ENCODE measurements at regions not wholly inside any gene's neighbourhood (a gene's known extent, or its start where the extent isn't known, plus 50 kb on each side); places are given as distances from the start of the nearest gene placed in this dataset.
"Not testable (repeated sequence)": the region's sequence is repeated elsewhere in the genome, so short reads cannot be mapped to it uniquely, and the experiment has no call there.

DNA sequence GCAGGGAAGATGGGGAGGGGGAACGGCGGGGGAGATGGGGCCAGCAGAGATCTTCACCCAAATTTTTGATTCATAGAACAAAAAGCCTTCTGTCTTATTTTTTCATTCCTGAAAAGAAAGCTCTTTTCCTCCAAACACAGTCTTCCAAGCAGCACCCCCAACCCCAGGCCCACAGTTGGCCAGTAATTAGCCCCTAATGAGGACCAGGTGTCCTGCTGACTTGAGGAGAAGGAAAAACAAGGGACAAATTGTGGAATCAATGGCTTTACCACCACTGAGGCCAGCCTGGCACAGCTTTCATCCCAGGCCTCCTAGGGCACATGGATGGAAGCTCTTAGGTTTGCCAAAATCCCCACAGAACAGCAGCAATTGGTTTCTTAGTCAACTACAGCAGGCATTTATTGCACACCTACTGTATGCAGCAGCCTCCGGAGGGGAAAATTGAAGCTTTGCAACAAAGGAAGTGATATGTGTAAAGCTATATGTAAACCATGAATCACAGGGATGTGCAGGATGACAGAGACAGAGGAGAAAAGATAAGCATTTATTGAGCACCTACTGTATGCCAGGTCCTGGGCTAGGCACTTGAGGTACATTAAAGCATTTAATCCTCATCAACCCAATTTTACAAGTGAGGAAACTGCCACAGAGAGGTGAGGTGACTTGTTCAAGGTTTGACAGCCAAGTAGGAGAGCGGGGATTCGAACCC is 199.5 kb downstream of the TBC1D2B start:
- no peak for DNase-seq (ENCODE audit: low read depth)

GRCh38 chr15:77876107-77876820 is 201.2 kb downstream of the TBC1D2B start:
- DNase-seq (ENCODE audit: low read depth): not testable (repeated sequence)

DNA sequence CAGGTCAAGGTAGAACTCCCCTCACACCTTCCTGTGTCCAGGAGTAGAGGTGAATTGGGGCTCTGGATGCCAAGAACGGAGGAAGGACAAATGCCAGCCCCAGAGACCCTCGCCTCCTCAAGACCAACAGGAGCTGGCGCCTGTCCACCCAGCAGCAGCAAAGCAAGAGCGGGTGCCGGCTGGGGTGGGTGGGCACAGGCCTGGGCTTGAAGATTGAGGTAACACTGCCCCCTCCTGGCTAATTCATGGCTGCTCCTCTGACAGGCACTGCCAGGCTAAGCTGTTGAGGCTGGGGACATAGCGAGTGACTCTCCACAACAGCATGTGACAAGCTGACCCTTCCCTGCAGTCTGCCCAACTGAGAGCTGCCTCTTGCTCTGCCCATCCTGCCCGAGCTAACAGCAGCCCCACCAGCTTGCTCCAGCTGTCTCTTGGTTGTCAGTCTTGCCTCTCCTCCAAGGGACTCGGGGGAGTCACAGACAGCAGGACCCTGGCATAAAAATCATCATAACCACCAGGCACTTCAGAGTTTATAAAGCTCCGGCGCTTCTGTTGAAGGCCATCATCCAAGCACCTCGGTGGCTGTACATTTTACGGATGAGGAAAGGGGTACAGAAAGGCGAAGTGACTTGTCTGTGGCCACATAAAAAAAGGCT is 202.3 kb downstream of the TBC1D2B start:
- peak; percentile 50 for DNase-seq (ENCODE audit: low read depth)

DNA sequence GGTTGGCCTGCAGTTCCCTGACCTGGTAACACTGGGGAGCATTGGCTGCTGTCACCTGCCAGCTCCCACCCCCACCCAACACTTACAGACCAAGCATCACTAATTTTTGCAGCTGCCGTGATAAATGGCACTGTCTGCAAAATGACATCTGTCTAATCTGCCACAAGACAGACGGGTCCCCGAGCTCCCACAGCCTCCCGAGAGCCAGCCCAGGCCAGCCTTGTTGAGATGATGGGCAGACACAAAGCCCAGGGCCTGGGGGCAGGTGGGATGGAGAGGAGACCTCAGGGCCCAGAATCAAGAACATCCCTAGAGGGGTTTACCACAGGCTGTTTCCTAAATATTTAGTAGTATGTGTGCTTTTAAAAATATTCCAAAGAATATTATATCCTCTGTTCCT is 203.4 kb downstream of the TBC1D2B start:
- DNase-seq (ENCODE audit: low read depth): no peak

- DNase-seq (ENCODE audit: low read depth): not testable (repeated sequence)
These were observed 204.7 kb downstream of the TBC1D2B start for GRCh38 chr15:77872521-77873425.

DNA sequence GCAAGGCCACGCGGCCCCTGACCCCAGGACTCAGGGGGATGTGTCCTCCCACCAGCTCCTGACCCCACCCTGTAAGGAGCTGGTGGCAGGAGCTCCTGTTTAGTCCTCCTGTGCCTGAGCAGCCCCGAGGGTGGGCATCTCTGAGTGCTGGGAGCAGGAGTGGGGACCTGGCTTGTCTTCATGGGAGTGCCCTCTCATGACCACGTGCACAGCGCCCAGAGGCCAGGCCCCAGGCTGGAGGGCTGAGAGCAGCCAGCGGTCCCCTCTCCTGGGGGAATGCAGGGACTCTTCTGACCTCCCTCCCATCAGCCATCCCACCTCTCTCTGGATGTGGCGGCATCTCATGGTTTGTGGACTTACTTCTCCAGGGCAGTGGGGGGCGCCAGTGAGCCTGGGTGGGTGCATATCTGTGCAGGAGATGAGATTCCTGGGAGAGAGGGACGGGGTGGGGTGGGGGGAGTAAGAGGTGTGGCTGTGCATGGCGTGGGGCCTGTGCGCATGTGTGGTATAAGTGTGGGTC is 205.6 kb downstream of the TBC1D2B start:
- no peak for DNase-seq (ENCODE audit: low read depth)

DNA sequence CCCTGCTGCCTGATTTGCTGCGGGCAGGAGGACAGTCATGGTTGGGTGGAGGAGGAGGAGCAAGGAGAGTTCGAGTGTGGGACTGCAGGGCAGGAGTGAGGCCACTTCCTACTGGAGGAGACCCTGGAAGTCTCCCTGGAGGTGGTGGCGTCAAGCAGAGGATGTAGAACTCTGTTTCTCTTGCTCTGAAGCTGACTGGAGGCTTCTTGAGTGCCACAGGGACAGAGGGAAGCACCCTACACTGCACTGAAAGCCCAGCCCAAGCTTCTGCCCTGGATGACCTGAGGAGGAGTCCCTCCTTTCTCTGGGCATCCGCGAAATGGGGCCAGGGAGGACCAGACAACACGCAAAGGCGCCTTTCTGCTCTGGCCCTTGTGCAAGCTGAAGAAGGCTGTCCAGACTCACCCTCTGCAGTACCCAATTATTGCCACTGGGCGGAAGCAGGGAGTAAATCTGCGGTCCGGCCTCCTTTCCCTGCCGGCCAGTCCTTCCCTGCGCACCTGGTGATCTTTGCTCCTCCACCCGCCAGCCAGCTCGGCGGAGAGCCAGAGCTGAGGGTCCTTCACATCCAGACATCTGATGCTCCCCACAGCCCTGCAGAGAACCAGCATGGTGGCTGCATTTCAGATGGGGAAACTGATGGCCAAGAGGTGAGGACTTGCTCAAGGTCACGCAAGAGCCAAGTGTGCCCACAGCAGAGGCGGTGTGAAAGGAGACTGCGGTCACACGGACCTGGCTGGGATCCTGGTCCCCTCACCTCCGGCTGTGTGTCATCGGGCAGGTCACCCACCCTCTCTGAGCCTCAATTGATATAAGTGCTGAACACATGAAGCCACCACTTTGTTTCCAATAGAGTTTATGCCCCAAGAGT is 207.1 kb downstream of the TBC1D2B start:
- peak; percentile 64 for DNase-seq (ENCODE audit: low read depth)

GRCh38 chr15:77869021-77869895 is 208.3 kb downstream of the TBC1D2B start:
- DNase-seq (ENCODE audit: low read depth): no peak

GRCh38 chr15:77868048-77868629 is 209.4 kb downstream of the TBC1D2B start:
- DNase-seq (ENCODE audit: low read depth): not testable (repeated sequence)

DNA sequence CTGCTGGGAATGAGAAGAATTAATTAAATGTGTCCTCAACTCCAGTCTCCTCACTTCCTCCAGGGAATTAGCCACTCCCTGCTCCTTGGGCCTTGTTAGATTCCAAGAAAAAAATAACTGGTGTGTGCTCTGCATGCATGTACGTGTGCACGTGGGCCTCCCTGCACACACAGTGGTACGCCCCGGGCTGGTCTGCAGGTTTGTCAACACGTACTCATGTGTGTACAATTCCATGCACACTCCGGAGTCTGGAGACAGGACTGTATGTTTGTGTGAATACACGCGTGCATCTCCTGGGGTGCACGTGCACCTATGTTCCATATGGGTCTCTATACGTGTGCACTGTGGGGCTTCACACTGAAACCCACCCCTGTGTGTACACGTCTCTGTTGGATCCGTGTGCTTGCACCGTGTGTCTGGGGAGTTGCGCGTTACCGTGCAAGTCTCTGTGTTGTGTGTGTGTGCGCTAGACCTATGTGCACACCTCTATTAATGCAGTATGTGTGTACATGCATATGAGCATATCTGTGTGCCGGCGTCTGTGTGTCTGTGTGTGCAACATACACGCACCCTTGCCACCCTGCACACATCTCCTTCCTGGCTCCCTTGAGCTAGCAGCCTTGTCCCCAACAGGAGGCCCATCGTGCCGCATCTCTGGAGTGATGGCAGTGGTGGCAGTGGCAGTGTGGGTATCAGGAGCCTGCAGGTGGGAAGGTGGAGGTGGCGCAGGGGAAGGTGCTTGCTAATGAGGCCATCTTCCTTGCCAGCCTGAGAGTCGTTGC is 210.1 kb downstream of the TBC1D2B start:
- no peak for DNase-seq (ENCODE audit: low read depth)

DNA sequence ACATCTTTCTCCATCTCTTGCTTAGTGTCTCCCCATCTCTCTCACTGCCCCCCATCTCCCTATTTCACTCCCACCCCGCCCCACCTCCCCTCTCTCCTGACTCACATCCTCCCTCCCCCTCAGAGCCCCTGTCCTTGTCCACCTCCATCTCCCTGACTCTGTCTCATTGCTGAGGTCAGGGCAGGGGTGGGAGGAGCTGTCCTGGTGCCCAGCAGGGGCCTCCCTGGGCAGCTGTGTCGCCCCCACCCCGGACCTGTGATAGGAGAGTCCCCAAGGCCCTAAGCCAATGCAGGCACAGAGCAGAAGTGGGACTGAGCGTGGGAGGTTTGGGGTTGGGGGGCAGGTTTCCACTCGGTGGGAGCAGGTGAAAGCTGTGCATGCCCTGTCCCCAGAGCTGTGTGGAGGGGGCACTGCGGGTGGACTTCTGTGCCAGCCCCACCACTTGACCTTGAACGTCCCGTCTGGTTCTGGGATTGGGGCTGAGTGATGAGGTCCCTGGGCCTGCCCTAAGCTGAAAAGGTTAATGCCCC is 210.8 kb downstream of the TBC1D2B start:
- DNase-seq (ENCODE audit: low read depth): no peak

- DNase-seq (ENCODE audit: low read depth): no peak
These were observed 211.3 kb downstream of the TBC1D2B start for GRCh38 chr15:77866186-77866585.

DNA sequence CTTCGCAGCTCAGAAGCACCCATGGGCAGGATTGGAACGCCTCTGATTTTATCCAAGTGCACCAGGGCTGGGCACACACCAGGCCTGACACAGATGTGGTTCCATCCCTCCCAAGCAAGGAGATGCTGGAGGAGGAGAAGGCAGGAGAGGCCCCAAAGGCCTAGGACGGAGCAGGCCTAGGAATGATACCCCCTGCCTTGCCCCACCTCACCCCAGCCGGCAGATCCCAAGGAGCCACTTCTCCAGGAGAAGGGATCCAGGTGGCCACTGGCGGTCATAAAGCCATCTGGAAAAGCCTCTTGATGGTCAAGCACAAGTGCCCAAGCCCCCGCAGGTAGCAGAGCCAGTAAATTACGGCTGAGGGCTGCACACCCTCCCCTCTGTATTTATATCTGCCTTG is 211.8 kb downstream of the TBC1D2B start:
- no peak for DNase-seq (ENCODE audit: low read depth)

DNA sequence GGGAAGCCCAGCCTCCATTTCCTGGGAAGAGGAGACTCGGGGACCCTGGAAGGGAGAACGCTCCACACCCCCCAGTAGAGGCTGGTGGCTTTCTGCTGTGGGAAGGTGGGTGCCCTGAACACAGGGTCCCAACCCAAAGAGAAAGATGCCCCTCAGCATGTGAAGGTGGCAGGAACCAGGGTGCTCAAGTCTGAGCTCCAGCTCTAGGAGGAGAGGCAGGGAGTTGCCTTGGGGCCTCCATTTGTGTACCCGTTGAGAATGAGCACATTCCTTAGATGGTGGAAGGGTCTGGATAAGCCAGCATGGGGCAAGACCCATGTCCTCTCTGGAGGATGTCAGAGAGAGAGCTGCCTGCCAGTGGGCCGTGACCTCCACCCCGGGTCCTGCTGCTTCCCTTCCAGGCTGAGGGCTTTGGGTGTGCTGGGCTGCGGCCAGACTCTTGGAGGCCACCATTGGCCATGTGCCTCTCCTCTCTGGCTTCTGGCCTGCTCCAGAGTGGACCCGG is 212.4 kb downstream of the TBC1D2B start:
- no peak for DNase-seq (ENCODE audit: low read depth)

GRCh38 chr15:77864211-77865105 is 213.1 kb downstream of the TBC1D2B start:
- no peak for DNase-seq (ENCODE audit: low read depth)

DNA sequence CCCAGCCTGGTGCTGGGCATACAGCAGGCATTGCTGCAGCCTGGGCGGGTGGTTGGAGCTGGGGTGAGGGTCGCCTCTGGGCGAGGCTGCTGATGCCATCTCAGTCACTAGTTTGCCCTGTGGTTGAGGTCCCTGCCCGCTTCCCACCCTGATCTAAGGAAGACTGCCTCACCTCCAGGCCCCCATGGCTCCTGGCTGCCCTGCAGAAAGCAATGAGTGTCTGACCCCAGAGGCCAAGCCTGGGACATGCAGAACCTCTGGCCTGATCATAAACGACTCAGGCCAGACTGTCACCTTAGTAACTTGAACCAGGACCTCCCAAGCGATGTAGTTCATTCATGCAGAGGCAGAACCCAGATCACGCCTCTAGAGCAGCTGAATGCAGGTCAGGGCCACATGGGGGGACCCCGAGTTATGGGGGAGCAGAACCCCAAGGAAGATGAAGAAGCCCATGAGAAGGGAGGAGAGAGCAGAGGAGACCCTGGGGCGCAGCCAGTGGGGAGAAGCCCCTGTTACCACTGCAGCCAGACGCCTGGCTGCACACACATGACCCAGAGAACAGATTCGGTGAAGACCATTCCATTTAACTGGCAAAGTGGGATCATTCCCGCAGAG is 213.9 kb downstream of the TBC1D2B start:
- DNase-seq (ENCODE audit: low read depth): no peak

DNA sequence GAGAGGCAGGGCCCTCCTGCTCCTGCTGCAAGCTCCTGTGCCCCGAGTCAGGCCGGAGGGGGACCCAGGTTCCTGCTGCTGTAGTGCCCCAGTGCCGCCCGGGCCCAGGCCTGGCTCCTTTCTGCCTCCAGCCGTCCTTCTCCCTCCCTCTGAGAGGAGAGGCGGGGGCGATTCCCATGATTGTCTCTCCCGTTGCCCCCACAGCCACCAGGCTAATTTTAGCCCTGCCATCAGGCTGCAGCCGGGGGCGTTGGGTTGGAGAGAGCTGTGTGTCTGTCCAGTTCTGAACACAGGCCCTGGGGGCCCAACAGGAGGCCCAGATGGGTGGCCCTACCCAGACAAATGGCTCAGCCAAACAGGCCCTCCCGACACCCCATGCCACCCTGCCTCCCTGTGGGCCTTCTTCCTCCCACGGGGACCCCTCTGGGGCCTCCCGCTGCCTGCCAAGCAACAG is 214.8 kb downstream of the TBC1D2B start:
- no peak for DNase-seq (ENCODE audit: low read depth)

Data from iris pigment epithelial cell (primary cell).